GM10248 (cell line): ENCODE measurements at regions not wholly inside any gene's neighbourhood (a gene's known extent, or its start where the extent isn't known, plus 50 kb on each side); places are given as distances from the start of the nearest gene placed in this dataset.

Experiments
- CTCF ChIA-PET: fragments of 300-600 bp; sonication (Branson Sonifier 250); formaldehyde crosslinking; extraction: SDS; loops from one replicate; lab custom pipeline; 2021; ENCODE audit warnings: antibody characterized with exemption; lab: Yijun Ruan, JAX
- POLR2A ChIA-PET: fragments of 350-650 bp; sonication (Branson Sonifier 250); formaldehyde crosslinking; extraction: SDS; loops from one replicate; lab custom pipeline; 2020; ENCODE audit warnings: antibody characterized with exemption; lab: Yijun Ruan, JAX
- DNase-seq: peaks from one replicate; pipeline ENCODE4 v3.0.0; 2012; ENCODE audit errors: extremely low spot score
- CTCF ChIP-seq: IDR thresholded peaks from 2 replicates; pipeline ENCODE4 v1.5.1; 2012; ENCODE audit warnings: mild to moderate bottlenecking, low read depth; ENCODE audit errors: extremely low read depth, missing control alignments, control extremely low read depth

- DNase-seq: no peak
- CTCF ChIA-PET: interaction anchor here (0.6 to 1.5 kb wide), 3 partner anchors 36 to 601 kb away, joined by 3 to 7 read pairs (median 3); no protein-coding TSS in a partner anchor
- TF ChIP-seq CTCF: no peak
Observed at GRCh38 chr2:160924936-160925353, 235.3 kb upstream of the TANK start.

GRCh38 chr2:160925956-160926355, 234.3 kb upstream of the TANK start:
- ChIA-PET POLR2A (no interaction called here), CTCF (interaction anchor here (0.8 to 1.4 kb wide), 2 partner anchors 16 to 35 kb away, joined by 3 read pairs; no protein-coding TSS in a partner anchor)
- DNase-seq: no peak
- no peak for TF ChIP-seq CTCF

More at GRCh38 chr2:160924936-160925353, 235.3 kb upstream of the TANK start:
- POLR2A ChIA-PET: no interaction called here

DNA sequence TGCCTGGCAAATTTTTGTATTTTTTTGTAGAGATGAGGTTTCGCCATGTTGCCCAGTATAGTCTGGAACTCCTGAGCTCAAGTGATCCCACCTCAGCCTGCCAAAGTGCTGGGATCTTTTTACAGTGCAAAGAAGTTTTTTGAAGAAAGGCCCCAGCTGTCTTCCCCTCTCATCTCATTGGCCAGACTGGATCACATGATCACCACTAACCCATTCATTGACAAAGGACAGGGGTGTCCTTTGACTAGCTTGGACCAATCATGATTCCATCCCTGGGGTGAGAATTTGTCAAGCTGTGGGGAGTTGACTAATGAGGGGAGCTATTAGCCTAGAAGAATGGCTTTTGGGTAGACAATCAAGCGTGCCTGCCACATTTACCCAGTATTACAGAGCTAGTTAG, 232.9 kb upstream of the TANK start:
- no peak for TF ChIP-seq CTCF
- DNase-seq: no peak
- CTCF ChIA-PET: interaction anchor here (1.3 kb wide), 2 partner anchors 9 to 17 kb away, joined by 3 read pairs; no protein-coding TSS in a partner anchor
- POLR2A ChIA-PET: no interaction called here

DNA sequence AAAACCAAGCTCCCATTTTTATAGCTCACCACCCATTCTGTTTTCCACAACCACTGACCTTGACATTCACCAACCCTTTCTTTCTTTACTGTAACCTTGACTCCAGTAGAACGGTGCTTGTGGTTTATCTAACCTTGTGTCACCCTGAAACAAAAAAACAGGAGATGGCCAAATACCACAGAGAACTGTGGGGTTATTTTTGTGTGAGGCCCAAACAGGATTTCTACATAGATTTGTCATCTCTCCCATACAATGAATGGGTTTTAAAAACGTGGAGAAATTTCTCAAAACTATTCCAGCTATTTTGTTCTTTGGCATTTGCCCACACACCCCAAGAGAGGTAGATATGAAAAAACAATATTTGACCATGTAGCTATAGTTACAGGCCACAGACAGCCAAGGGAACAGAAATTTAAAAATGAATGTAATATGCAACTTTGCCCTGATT, 231.3 kb upstream of the TANK start:
- ChIA-PET CTCF (interaction anchor here (0.8 to 1.3 kb wide), 3 partner anchors 13 to 23 kb away, joined by 3 read pairs; no protein-coding TSS in a partner anchor), POLR2A (no interaction called here)
- TF ChIP-seq CTCF: no peak
- no peak for DNase-seq

- DNase-seq: no peak
- ChIA-PET POLR2A (no interaction called here), CTCF (no interaction called here)
- no peak for TF ChIP-seq CTCF
Observed at GRCh38 chr2:160931531-160931930, 228.7 kb upstream of the TANK start.

- TF ChIP-seq CTCF: no peak
- DNase-seq: no peak
- POLR2A ChIA-PET: no interaction called here
- CTCF ChIA-PET: no interaction called here
Observed at GRCh38 chr2:160932960-160933359, 227.3 kb upstream of the TANK start.

DNA sequence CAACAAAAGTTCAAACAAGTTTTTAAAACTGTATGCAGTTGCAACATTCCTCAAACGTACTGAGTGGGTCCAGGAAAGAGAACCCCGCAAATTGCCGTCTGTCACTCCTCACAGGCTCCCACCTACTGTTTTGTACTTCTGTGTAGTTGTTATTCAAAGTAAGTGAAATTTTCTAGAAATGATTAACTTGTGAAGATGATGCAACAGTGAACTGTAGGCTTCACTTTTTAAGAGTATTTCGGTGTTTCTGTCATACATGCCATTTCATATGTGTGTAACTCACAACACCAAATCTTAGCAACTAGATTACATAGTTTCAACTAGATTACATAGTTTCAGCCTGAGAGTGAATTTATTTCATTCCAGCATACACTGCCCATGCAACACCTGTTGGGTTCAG, 226.0 kb upstream of the TANK start:
- no peak for TF ChIP-seq CTCF
- ChIA-PET POLR2A (no interaction called here), CTCF (no interaction called here)
- DNase-seq: no peak
